CD14-positive monocyte (primary cell): ENCODE measurements at regions not wholly inside any gene's neighbourhood (a gene's known extent, or its start where the extent isn't known, plus 50 kb on each side); places are given as distances from the start of the nearest gene placed in this dataset.

Source experiments
- DNase-seq, 3 donors: peaks; one replicate each; pipeline ENCODE4 v3.0.0-alpha.2; 2011 to 2022
- H2AFZ ChIP-seq: 2 replicates; pipeline ENCODE4 v1.6.0; 2012; ENCODE audit warnings: mild to moderate bottlenecking, low read depth, low read length, inconsistent platforms; ENCODE audit not compliant: insufficient read depth, poor library complexity, severe bottlenecking
- H3K27ac ChIP-seq, 2 donors: 1 replicate in 1 of 2; 2 replicates in 1 of 2; pipeline ENCODE4 v1.5.1; 2012 to 2013; ENCODE audit warnings: low read length in 2 of 2, control low read depth in 1 of 2, inconsistent platforms in 1 of 2, low read depth in 1 of 2, mild to moderate bottlenecking in 1 of 2
- H3K27me3 ChIP-seq, 2 donors: one replicate each; pipeline versions ENCODE4 v1.6.0 to v1.6.1; 2011 to 2013; ENCODE audit warnings: low read length in 2 of 2; ENCODE audit not compliant: control insufficient read depth in 2 of 2, insufficient read depth in 2 of 2
- H3K36me3 ChIP-seq, 2 donors: replicated peaks in 1 of 2; 1 replicate in 1 of 2; 2 replicates in 1 of 2; pipeline versions ENCODE4 v1.5.1 to v1.6.1; 2012 to 2013; ENCODE audit warnings: low read length in 2 of 2, control low read depth in 1 of 2, inconsistent platforms in 1 of 2, mild to moderate bottlenecking in 1 of 2; ENCODE audit not compliant: insufficient read depth in 2 of 2, control insufficient read depth in 1 of 2
- H3K4me1 ChIP-seq, 2 donors: 1 replicate in 1 of 2; 2 replicates in 1 of 2; pipeline versions ENCODE4 v1.5.1 to v1.6.1; 2012 to 2013; ENCODE audit warnings: low read length in 2 of 2, control low read depth in 1 of 2, inconsistent platforms in 1 of 2, mild to moderate bottlenecking in 1 of 2, moderate library complexity in 1 of 2; ENCODE audit not compliant: insufficient read depth in 2 of 2, control insufficient read depth in 1 of 2
- H3K4me2 ChIP-seq: replicated peaks from 2 replicates; pipeline ENCODE3; 2012; ENCODE audit warnings: low read length, moderate library complexity, mild to moderate bottlenecking; ENCODE audit not compliant: poor library complexity, severe bottlenecking; ENCODE audit errors: extremely low read depth
- H3K4me3 ChIP-seq, 3 experiments: fragments of 200-600 bp in 1 of 3; sonication (generic) in 1 of 3; replicated peaks in 1 of 3; 1 replicate in 2 of 3; 2 replicates in 1 of 3; pipeline ENCODE4 v1.5.1; 2011 to 2013; ENCODE audit warnings: low read length in 3 of 3, mild to moderate bottlenecking in 3 of 3, control low read depth in 2 of 3, low read depth in 2 of 3, inconsistent platforms in 1 of 3, moderate library complexity in 1 of 3
- H3K79me2 ChIP-seq: 2 replicates; pipeline ENCODE4 v1.6.0; 2012; ENCODE audit warnings: mild to moderate bottlenecking, control low read depth, inconsistent platforms, low read length, moderate library complexity; ENCODE audit not compliant: insufficient read depth
- H3K9ac ChIP-seq: 2 replicates; pipeline ENCODE4 v1.6.0; 2017; ENCODE audit warnings: low read length, mild to moderate bottlenecking; ENCODE audit not compliant: insufficient read depth, poor library complexity, severe bottlenecking
- H3K9me3 ChIP-seq, 2 donors: replicated peaks in 1 of 2; 1 replicate in 1 of 2; 2 replicates in 1 of 2; pipeline versions ENCODE4 v1.5.1 to v1.6.1; 2012 to 2013; ENCODE audit warnings: low read length in 2 of 2, control low read depth in 1 of 2; ENCODE audit not compliant: control insufficient read depth in 1 of 2, insufficient read depth in 1 of 2
- H4K20me1 ChIP-seq: 2 replicates; pipeline ENCODE4 v1.6.0; 2012; ENCODE audit warnings: mild to moderate bottlenecking, low read length, control low read depth, moderate library complexity; ENCODE audit not compliant: insufficient read depth
- H3K27ac Mint-ChIP-seq, 7 donors: one replicate each; pipeline ENCODE4 v1.8.0; 2020; ENCODE audit warnings: mild to moderate bottlenecking in 7 of 7, mixed read lengths in 7 of 7, moderate library complexity in 6 of 7, inconsistent platforms in 2 of 7
- H3K27me3 Mint-ChIP-seq, 3 donors: one replicate each; pipeline ENCODE4 v1.8.0; 2021 to 2022; ENCODE audit warnings: low read depth in 3 of 3, mild to moderate bottlenecking in 3 of 3, mixed read lengths in 3 of 3, moderate library complexity in 3 of 3, inconsistent platforms in 1 of 3
- H3K36me3 Mint-ChIP-seq, 2 donors: one replicate each; pipeline ENCODE4 v1.8.0; 2020; ENCODE audit warnings: mixed read lengths in 2 of 2, inconsistent platforms in 1 of 2, mild to moderate bottlenecking in 1 of 2
- H3K4me1 Mint-ChIP-seq: one replicate; pipeline ENCODE4 v1.8.0; 2020; ENCODE audit warnings: mild to moderate bottlenecking, mixed read lengths
- H3K4me3 Mint-ChIP-seq, 2 donors: one replicate each; pipeline ENCODE4 v1.8.0; 2020; ENCODE audit warnings: mild to moderate bottlenecking in 2 of 2, mixed read lengths in 2 of 2, moderate library complexity in 1 of 2
- H3K9me3 Mint-ChIP-seq, 7 donors: one replicate each; pipeline ENCODE4 v1.8.0; 2020 to 2022; ENCODE audit warnings: mixed read lengths in 7 of 7, mild to moderate bottlenecking in 6 of 7, moderate library complexity in 6 of 7, inconsistent platforms in 2 of 7
- CTCF ChIP-seq: fragments of 200-600 bp; IDR thresholded peaks from one replicate; pipeline ENCODE4 v1.8.0; 2022; ENCODE audit warnings: antibody characterized with exemption, mild to moderate bottlenecking
- WGBS: methylation state at CpG from one replicate; pipeline ENCODE4 v1.1.5; 2013; ENCODE audit warnings: missing lambda C conversion rate; ENCODE audit not compliant: insufficient coverage; 5-methylcytosine and 5-hydroxymethylcytosine counted together
- intact Hi-C, 2 donors: fragments of 100-400 bp; cut with micrococcal nuclease; formaldehyde crosslinking; loops; one replicate each; pipeline versions ENCODE4 v1.15.0 to v1.15.1; 2023

GRCh38 chr15:98035134-98035533, 74.6 kb downstream of the ARRDC4 start:
- H3K9me3 ChIP-seq, result no peaks in the 10 kb centered on the region
- H2AFZ ChIP-seq, result no peak overlapping the region
- Mint-ChIP-seq H3K4me1 (no peaks in the 10 kb centered on the region), H3K36me3 (no peaks in the 10 kb centered on the region), H3K27ac (no peak overlapping the region), H3K4me3 (no peak overlapping the region), H3K27me3 (peaks cover 0 to 2% (median 0%) of the 10 kb centered on the region in 3 donors), H3K9me3 (peaks cover 0 to 4% (median 0%) of the 10 kb centered on the region in 7 donors)
- TF ChIP-seq CTCF, result no peak
- no peaks in the 10 kb centered on the region for H4K20me1 ChIP-seq
- no peak overlapping the region for H3K4me2 ChIP-seq
- intact Hi-C loops, result no loop called here
- no peak overlapping the region for H3K4me3 ChIP-seq
- H3K27me3 ChIP-seq, result no peaks in the 10 kb centered on the region
- H3K9ac ChIP-seq, result no peak overlapping the region
- no peaks in the 10 kb centered on the region for H3K4me1 ChIP-seq
- DNase-seq, result no peak
- H3K36me3 ChIP-seq, result no peaks in the 10 kb centered on the region
- no peak overlapping the region for H3K27ac ChIP-seq
- H3K79me2 ChIP-seq, result no peaks in the 10 kb centered on the region
- 100% methylated on average over 6 of the region's 7 CpGs for WGBS

DNA sequence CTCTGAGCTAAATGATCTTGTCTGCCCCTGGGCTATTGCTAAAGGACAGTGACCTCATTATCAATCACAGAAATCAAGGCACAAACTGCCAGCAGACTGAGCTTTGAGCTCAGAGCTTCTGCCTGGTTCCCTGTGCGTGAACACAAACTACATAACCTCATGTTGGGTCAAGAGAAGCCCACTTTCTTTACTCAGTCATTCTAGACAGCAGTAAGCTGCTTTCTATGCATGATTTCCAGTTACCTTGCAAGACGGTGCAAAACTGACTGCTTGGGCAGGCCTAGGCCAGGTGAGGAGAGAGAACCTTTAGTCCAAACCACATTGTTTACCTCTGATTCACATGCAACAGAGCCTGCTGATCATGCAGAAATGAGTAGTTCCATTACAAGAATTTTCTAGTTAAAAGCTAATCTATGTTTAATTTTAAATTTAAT, 75.1 kb downstream of the ARRDC4 start:
- Mint-ChIP-seq H3K27me3 (peaks cover 0 to 2% (median 0%) of the 10 kb centered on the region in 3 donors), H3K36me3 (no peaks in the 10 kb centered on the region), H3K4me3 (no peak overlapping the region), H3K9me3 (peaks cover 0 to 4% (median 3%) of the 10 kb centered on the region in 7 donors), H3K27ac (no peak overlapping the region), H3K4me1 (no peaks in the 10 kb centered on the region)
- intact Hi-C loops, result no loop called here
- WGBS, result no CpG with 5 or more reads among the region's 2 CpGs
- H3K36me3 ChIP-seq, result no peaks in the 10 kb centered on the region
- no peak for TF ChIP-seq CTCF
- H3K27me3 ChIP-seq, result no peaks in the 10 kb centered on the region
- H2AFZ ChIP-seq, result no peak overlapping the region
- no peaks in the 10 kb centered on the region for H4K20me1 ChIP-seq
- DNase-seq, result no peak
- H3K9me3 ChIP-seq, result no peaks in the 10 kb centered on the region
- H3K79me2 ChIP-seq, result no peaks in the 10 kb centered on the region
- H3K27ac ChIP-seq, result no peak overlapping the region
- no peak overlapping the region for H3K4me2 ChIP-seq
- H3K9ac ChIP-seq, result no peak overlapping the region
- H3K4me3 ChIP-seq, result no peak overlapping the region
- H3K4me1 ChIP-seq, result no peaks in the 10 kb centered on the region
